ENCODE measurements at regions not wholly inside any gene's neighbourhood (a gene's known extent, or its start where the extent isn't known, plus 50 kb on each side); places are given as distances from the start of the nearest gene placed in this dataset.

GRCh38 chr10:118495499-118495898 lies 99.9 kb downstream of the PRLHR start:
- ATAC-seq (ENCODE audit: low FRiP score) (no peak), DNase-seq (ENCODE audit: low spot score) (no peak)
- TF ChIP-seq, protein P1, sequence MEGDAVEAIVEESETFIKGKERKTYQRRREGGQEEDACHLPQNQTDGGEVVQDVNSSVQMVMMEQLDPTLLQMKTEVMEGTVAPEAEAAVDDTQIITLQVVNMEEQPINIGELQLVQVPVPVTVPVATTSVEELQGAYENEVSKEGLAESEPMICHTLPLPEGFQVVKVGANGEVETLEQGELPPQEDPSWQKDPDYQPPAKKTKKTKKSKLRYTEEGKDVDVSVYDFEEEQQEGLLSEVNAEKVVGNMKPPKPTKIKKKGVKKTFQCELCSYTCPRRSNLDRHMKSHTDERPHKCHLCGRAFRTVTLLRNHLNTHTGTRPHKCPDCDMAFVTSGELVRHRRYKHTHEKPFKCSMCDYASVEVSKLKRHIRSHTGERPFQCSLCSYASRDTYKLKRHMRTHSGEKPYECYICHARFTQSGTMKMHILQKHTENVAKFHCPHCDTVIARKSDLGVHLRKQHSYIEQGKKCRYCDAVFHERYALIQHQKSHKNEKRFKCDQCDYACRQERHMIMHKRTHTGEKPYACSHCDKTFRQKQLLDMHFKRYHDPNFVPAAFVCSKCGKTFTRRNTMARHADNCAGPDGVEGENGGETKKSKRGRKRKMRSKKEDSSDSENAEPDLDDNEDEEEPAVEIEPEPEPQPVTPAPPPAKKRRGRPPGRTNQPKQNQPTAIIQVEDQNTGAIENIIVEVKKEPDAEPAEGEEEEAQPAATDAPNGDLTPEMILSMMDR (IDR thresholded peaks at IDR 0.05), result no peak

GRCh38 chr10:118491055-118491454 lies 104.4 kb downstream of the PRLHR start:
- ATAC-seq (ENCODE audit: low FRiP score) (no peak), DNase-seq (ENCODE audit: low spot score) (no peak)
- TF ChIP-seq, protein P1 (IDR thresholded peaks at IDR 0.05), result no peak

- DNase-seq (ENCODE audit: low spot score), result no peak
- TF ChIP-seq, protein P1 (IDR thresholded peaks at IDR 0.05), result no peak
- no peak for ATAC-seq (ENCODE audit: low FRiP score)
Measured at GRCh38 chr10:118488710-118489497, 106.5 kb downstream of the PRLHR start.

GRCh38 chr10:118485641-118486040 lies 109.8 kb downstream of the PRLHR start:
- DNase-seq (ENCODE audit: low spot score) (no peak), ATAC-seq (ENCODE audit: low FRiP score) (no peak)
- TF ChIP-seq, protein P1 (IDR thresholded peaks at IDR 0.05), result no peak

GRCh38 chr10:118484152-118484871 lies 111.1 kb downstream of the PRLHR start:
- ATAC-seq (ENCODE audit: low FRiP score), result no peak

GRCh38 chr10:118483496-118483895 lies 112.0 kb downstream of the PRLHR start:
- TF ChIP-seq, protein P1 (IDR thresholded peaks at IDR 0.05), result no peak
- ATAC-seq (ENCODE audit: low FRiP score), result no peak
- DNase-seq (ENCODE audit: low spot score), result no peak

More at GRCh38 chr10:118484152-118484871, 111.1 kb downstream of the PRLHR start:
- TF ChIP-seq, protein P1 (IDR thresholded peaks at IDR 0.05), result no peak
- no peak for DNase-seq (ENCODE audit: low spot score)
